Activated naive CD4-positive, alpha-beta T cell treated with anti-CD3 and anti-CD28 coated beads, Interleukin-2, amount 10 ng/mL, durations not matched to agents 7 days and 5 days (primary cell): ENCODE measurements at regions not wholly inside any gene's neighbourhood (a gene's known extent, or its start where the extent isn't known, plus 50 kb on each side); places are given as distances from the start of the nearest gene placed in this dataset.

Experiments
- CTCF ChIA-PET: fragments of 350-600 bp; sonication (Branson Sonifier 250); formaldehyde crosslinking; loops from one replicate; lab custom pipeline; 2021; ENCODE audit warnings: antibody characterized with exemption; lab: Charles Lee
- DNase-seq: peaks from one replicate; pipeline ENCODE4 v3.0.0-alpha.2; 2020
- H3K27ac Mint-ChIP-seq: one replicate; pipeline ENCODE4 v1.8.0; 2021; ENCODE audit warnings: mild to moderate bottlenecking, moderate library complexity, mixed read lengths
- H3K27me3 Mint-ChIP-seq: one replicate; pipeline ENCODE4 v1.8.0; 2021; ENCODE audit warnings: mild to moderate bottlenecking, mixed read lengths
- H3K36me3 Mint-ChIP-seq: one replicate; pipeline ENCODE4 v1.8.0; 2021; ENCODE audit warnings: mixed read lengths
- H3K4me1 Mint-ChIP-seq: one replicate; pipeline ENCODE4 v1.8.0; 2021; ENCODE audit warnings: mixed read lengths
- H3K4me3 Mint-ChIP-seq: one replicate; pipeline ENCODE4 v1.8.0; 2021; ENCODE audit warnings: mild to moderate bottlenecking, moderate library complexity, mixed read lengths
- H3K9me3 Mint-ChIP-seq: one replicate; pipeline ENCODE4 v1.8.0; 2021; ENCODE audit warnings: mixed read lengths

DNA sequence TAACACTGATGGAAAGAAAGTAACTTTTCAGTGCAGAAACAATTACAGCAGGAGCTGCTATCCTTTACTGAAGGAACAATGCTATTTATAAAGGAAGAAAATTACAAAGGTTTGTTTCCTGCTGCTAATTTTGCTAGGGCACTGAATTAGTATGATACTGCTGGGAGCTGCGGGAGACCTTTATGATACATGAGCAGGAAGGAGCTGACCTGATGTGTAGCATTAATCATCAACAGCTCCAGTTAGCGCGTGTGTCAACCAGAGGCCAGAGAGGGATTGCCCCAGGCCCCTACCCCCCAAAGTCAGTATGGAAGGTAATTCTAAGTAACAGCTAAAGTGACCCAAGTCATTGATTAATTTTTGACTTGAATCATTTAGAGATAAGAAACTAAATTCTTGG lies 728.9 kb downstream of the PCDH18 start:
- Mint-ChIP-seq H3K36me3 (no peaks in the 10 kb centered on the region), H3K27ac (no peak overlapping the region), H3K27me3 (no peaks in the 10 kb centered on the region), H3K4me1 (no peaks in the 10 kb centered on the region), H3K9me3 (peaks cover 6% of the 10 kb centered on the region), H3K4me3 (no peak overlapping the region)
- CTCF ChIA-PET = no interaction called here
- no peak for DNase-seq

DNA sequence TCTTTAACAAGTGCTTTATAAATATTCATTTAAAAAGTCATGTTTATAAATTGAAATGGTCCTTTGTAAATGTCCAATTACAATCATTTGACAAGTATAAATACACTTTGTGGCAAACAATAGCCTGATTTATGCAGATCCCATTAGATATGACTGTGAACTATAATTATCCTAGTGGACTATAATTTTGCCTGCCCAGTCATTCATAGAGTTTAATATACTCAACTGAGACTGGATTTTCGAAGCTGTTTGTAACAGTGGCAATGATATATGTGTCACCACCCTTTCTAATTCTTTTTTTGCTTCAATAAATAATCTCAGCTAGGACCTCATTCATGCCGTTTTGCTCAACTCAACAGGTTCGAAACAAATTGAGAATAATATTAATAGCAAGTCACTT lies 732.0 kb downstream of the PCDH18 start:
- Mint-ChIP-seq H3K36me3 (no peaks in the 10 kb centered on the region), H3K27ac (no peak overlapping the region), H3K9me3 (peaks cover 4% of the 10 kb centered on the region), H3K27me3 (no peaks in the 10 kb centered on the region), H3K4me1 (no peaks in the 10 kb centered on the region), H3K4me3 (no peak overlapping the region)
- CTCF ChIA-PET = no interaction called here
- no peak for DNase-seq

DNA sequence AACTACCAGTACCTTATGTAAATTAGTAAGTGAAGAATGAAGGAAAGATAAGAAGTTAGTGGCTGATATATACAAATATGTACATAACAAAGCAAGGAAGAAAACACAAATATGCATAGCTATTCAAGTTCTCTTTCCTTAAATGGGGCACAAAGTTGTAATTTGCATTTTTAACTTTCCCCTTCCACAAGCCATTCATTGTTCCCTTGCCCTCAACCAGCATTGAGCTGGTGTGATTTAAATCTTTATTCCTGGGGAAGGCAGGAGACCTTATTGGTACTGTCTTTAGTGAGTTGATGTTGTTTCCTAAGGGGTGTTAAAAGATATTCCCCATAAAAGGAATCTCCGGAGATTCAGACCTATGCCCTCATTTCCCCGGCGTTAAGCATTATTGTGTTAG lies 735.3 kb downstream of the PCDH18 start:
- CTCF ChIA-PET = no interaction called here

DNA sequence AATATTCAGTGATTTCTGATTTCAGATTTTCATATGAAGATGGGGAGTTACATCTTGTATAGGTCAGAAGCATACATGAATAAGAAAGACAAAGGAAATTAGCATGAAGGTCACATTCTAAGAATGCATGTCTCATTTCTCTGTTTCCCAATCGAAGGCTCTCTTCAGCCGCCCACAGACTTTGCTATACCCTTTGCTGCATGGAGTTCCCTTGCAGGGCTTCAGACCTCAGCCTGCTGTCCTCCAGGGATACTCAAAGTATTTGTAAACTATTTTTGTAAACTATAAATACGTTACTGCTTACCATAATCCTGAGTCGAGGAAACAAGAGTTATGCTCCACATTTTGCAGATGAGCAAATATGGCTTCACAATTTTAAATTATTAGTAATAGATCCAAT lies 738.4 kb downstream of the PCDH18 start:
- no peak for DNase-seq
- H3K27ac Mint-ChIP-seq = no peak overlapping the region
- no peaks in the 10 kb centered on the region for H3K4me1 Mint-ChIP-seq
- no peaks in the 10 kb centered on the region for H3K36me3 Mint-ChIP-seq
- CTCF ChIA-PET = no interaction called here
- no peak overlapping the region for H3K4me3 Mint-ChIP-seq
- H3K9me3 Mint-ChIP-seq = peaks cover 2% of the 10 kb centered on the region
- no peaks in the 10 kb centered on the region for H3K27me3 Mint-ChIP-seq

More for the DNA sequence above, 735.3 kb downstream of the PCDH18 start:
- Mint-ChIP-seq H3K9me3 (peaks cover 2% of the 10 kb centered on the region), H3K36me3 (no peaks in the 10 kb centered on the region), H3K27ac (no peak overlapping the region), H3K27me3 (no peaks in the 10 kb centered on the region), H3K4me3 (no peak overlapping the region), H3K4me1 (no peaks in the 10 kb centered on the region)
- DNase-seq = no peak

DNA sequence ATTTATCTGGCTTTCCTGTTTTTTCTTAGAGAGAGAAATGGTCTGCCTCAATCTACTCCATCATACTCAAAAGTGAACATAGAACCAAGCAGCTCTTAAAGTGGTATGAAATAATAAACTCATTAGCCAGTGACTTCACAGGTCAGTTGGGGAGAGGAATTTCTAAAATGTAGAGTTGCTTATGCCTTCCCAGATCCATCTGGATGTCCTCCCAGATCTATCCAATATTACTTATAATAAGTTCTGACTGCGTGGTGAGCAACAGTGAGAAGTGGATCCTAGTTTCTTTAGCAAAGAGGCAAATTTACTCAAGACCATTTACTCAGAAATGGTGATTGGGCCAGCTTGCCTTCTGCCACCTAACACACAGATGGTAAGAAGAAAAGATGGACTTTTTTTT lies 748.0 kb downstream of the PCDH18 start:
- H3K4me1 Mint-ChIP-seq = no peaks in the 10 kb centered on the region
- no peaks in the 10 kb centered on the region for H3K36me3 Mint-ChIP-seq
- CTCF ChIA-PET = no interaction called here
- no peaks in the 10 kb centered on the region for H3K27me3 Mint-ChIP-seq
- no peak for DNase-seq
- H3K4me3 Mint-ChIP-seq = no peak overlapping the region
- no peaks in the 10 kb centered on the region for H3K9me3 Mint-ChIP-seq
- H3K27ac Mint-ChIP-seq = no peak overlapping the region

DNA sequence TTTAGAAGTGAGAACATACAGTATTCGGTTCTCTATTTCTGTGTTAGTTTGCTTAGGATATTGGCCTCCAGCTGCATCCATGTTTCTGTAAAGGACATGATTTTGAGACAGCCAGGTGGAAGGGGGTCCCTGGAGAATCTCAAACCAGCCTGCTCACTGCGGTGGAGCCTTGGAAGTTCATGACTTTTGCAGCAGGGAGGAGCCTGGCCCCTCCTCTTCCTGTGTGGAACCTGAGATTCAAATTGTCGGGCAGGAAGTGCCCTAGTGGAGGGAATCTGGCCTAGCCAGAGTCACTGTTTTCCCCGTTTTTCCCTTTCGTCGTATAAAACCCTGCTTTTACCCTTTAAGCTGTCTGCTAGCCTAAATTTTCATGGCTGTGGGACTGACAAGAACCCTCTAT lies 762.6 kb downstream of the PCDH18 start:
- Mint-ChIP-seq H3K9me3 (no peaks in the 10 kb centered on the region), H3K27ac (no peak overlapping the region), H3K36me3 (no peaks in the 10 kb centered on the region), H3K4me1 (no peaks in the 10 kb centered on the region), H3K4me3 (no peak overlapping the region), H3K27me3 (no peaks in the 10 kb centered on the region)
- DNase-seq = no peak
- CTCF ChIA-PET = no interaction called here

DNA sequence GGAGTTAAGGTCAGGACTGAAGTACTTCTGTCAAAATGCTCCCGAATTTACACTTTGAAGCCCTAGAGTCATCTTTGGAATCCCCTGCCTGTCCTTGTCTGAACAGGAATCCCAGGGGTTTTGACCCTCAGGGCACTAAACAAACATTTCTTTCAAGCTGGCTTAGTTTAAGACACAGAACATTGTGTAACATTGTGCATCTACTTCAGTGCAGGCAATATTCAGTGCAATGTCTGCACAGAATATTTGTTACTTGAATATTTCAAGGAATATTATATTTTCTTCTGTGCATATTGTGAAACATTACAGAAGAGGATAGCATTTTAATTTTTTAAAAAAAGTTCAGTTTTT lies 763.4 kb downstream of the PCDH18 start:
- Mint-ChIP-seq H3K27me3 (no peaks in the 10 kb centered on the region), H3K4me1 (no peaks in the 10 kb centered on the region), H3K9me3 (no peaks in the 10 kb centered on the region), H3K36me3 (no peaks in the 10 kb centered on the region), H3K4me3 (no peak overlapping the region), H3K27ac (no peak overlapping the region)
- CTCF ChIA-PET = no interaction called here
- no peak for DNase-seq

DNA sequence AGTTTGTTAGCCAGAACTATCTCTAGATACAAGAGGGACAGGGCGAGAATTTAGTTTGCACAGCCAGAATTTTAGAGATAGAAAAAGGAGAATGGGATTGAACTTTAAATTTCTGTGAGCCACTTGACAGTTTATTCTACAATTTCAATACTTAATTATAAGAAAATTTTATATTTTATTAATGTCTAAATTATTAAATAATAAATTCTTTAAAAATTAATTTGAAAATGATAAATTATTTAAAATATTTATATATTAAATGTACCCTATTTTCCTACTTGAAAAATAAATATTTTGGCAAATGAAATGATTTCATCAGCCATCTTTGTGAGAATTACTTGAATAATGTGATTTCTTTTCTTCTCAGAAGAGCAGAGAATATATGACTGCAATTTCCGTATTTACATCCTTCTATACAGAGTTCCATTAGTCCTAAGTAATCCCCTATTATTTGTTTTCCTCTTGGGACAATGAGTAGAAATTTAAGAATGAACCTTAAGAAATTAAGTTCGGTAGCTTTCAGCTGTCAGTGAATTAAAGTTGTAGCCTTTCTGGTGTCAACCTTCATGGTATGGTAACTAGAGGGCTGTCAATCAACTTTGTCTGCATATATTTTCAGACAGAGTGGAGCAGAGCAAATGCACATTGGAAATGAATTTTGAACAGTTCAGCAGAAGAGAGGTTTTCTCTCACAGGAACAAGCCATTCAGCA lies 763.9 kb downstream of the PCDH18 start:
- Mint-ChIP-seq H3K36me3 (no peaks in the 10 kb centered on the region), H3K27ac (no peak overlapping the region), H3K4me1 (no peaks in the 10 kb centered on the region), H3K9me3 (no peaks in the 10 kb centered on the region), H3K27me3 (no peaks in the 10 kb centered on the region), H3K4me3 (no peak overlapping the region)
- CTCF ChIA-PET = no interaction called here
- no peak for DNase-seq

DNA sequence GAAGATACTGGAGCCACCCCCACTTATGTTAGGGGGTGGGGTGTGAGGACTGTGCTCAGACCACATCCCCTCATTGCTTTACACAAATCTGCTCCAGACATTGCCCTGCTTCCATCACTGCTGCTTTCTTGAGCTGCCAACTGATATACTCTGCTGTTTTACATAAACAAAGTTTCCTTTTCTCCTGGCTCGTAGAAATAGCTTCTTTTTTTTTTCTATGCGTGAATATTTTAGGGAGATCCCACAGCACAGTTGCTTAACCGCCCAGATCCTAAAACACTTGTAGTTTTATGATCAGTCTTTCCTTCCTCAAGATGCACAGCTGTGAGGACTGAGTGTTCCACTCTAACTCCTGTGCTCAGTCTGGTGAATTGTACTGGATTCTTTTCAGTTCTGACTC lies 768.4 kb downstream of the PCDH18 start:
- no peaks in the 10 kb centered on the region for H3K9me3 Mint-ChIP-seq
- H3K4me1 Mint-ChIP-seq = no peaks in the 10 kb centered on the region
- H3K27ac Mint-ChIP-seq = no peak overlapping the region
- CTCF ChIA-PET = no interaction called here
- no peak for DNase-seq
- H3K27me3 Mint-ChIP-seq = no peaks in the 10 kb centered on the region
- no peak overlapping the region for H3K4me3 Mint-ChIP-seq
- H3K36me3 Mint-ChIP-seq = no peaks in the 10 kb centered on the region

DNA sequence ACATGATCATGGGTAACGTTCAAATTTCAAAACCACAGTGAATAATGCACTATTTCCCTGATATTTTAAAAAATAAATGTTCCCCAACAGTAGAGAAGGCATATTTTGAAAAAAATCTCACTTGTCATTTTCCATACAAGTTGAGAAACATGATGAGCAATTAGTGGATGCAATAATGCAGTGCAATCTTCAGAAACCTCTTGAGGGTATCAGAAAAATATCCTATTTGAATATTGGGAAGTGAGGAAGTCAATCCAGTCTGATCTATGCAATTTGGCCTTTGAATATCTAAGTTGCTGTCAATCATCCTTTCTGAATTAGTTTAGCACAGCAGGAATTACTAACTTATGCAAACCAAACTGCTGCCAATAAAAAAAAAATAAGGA lies 776.8 kb downstream of the PCDH18 start:
- H3K4me1 Mint-ChIP-seq = no peaks in the 10 kb centered on the region
- no peaks in the 10 kb centered on the region for H3K27me3 Mint-ChIP-seq
- no peak for DNase-seq
- no peak overlapping the region for H3K27ac Mint-ChIP-seq
- H3K36me3 Mint-ChIP-seq = no peaks in the 10 kb centered on the region
- H3K4me3 Mint-ChIP-seq = no peak overlapping the region
- CTCF ChIA-PET = no interaction called here
- no peaks in the 10 kb centered on the region for H3K9me3 Mint-ChIP-seq

DNA sequence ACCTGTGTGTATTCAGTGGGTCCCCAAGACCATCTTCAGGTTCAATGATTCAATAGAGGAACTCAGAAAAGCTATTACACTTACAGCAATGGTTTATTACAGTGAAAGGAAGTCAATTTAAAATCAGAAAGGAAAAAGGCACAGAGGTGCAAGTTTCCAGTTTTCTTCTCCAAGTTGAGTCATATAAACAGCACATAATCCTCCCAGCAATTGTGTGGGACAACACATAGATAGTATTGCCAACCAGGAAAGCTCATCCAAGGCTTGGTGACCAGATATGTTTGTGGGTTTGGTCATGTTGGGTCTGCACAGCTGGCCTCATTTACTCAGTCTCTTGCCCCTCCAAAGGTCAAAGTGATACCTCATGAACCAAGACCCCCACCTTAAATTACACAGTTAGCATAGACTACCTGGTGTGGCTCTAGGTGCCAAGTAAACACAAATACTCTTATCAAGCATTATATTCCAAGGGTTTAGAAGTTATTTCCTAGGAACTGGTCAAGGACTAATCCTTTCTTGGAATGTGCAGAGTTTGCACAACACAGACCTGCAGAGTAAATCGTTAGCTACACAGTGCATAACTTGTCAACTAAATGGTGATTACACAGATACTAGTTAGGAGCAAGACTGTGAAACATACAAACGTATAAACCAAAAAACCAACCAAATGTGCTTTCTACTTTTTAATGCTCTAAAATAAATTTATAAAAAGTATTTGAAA lies 777.3 kb downstream of the PCDH18 start:
- Mint-ChIP-seq H3K36me3 (no peaks in the 10 kb centered on the region), H3K27ac (no peak overlapping the region), H3K4me3 (no peak overlapping the region), H3K9me3 (no peaks in the 10 kb centered on the region), H3K4me1 (no peaks in the 10 kb centered on the region), H3K27me3 (no peaks in the 10 kb centered on the region)
- CTCF ChIA-PET = no interaction called here
- DNase-seq = no peak

DNA sequence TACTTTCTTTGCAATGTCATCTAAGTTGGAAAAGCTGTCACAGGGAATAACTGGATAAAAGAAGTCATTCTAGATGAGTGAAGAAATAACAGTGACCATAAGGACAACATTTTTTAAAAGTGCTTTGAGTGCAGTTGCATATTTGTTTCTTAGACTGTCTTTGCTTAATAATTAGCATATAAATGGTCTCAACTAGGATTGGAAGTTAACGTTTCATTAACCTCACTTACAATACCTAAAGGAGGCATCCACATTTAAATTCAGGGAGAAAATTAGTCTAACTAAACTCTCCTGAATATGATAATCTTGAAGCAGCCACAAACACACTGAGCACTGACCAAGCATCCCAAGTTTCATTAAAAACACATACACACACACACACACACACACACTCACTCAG lies 780.7 kb downstream of the PCDH18 start:
- CTCF ChIA-PET = interaction anchor here (0.5 kb wide), 1 partner anchor 10 kb away, joined by 3 read pairs; no protein-coding TSS in a partner anchor
- H3K27me3 Mint-ChIP-seq = no peaks in the 10 kb centered on the region
- H3K4me1 Mint-ChIP-seq = no peaks in the 10 kb centered on the region
- no peaks in the 10 kb centered on the region for H3K9me3 Mint-ChIP-seq
- DNase-seq = no peak
- no peak overlapping the region for H3K4me3 Mint-ChIP-seq
- no peak overlapping the region for H3K27ac Mint-ChIP-seq
- H3K36me3 Mint-ChIP-seq = no peaks in the 10 kb centered on the region

DNA sequence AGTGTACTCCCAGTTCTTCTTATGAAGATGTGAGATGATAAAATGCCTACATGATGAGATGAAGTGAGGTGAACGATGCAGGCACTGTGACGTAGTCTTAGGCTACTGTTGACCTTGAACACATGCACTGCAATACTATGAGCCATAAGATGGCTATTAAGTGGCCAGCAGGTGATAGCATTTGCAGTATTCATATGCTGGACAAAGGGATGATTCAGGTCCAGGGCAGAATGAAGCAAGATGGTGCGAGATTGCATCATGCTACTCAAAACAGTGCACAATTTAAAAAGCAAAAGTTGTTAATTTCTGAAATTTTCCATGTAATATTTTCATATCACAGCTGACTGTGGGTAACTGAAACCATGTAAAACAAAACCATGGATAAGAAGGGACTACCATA lies 781.4 kb downstream of the PCDH18 start:
- Mint-ChIP-seq H3K27me3 (no peaks in the 10 kb centered on the region), H3K27ac (no peak overlapping the region), H3K36me3 (no peaks in the 10 kb centered on the region), H3K4me3 (no peak overlapping the region), H3K4me1 (no peaks in the 10 kb centered on the region), H3K9me3 (no peaks in the 10 kb centered on the region)
- CTCF ChIA-PET = no interaction called here
- no peak for DNase-seq

DNA sequence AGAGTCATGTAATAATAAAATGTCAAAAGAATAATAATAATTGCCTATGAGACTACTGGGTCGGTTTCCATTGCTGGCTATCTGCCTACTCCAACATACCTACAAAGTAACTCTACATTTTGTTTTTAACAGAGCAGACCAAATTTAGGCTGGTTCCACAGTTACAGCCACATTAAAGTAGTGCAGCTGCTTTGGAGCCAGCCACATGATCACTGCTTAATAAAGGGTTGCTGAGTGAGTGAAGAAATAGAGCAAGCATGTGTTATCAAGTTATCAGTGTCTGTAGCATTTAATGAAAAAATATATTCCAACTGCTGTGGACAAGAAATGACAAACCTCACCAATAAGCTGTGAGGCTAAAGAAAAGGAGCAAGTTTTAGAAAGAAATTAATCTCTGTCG lies 782.3 kb downstream of the PCDH18 start:
- no peak for DNase-seq
- Mint-ChIP-seq H3K27me3 (no peaks in the 10 kb centered on the region), H3K9me3 (no peaks in the 10 kb centered on the region), H3K27ac (no peak overlapping the region), H3K4me1 (no peaks in the 10 kb centered on the region), H3K4me3 (no peak overlapping the region), H3K36me3 (no peaks in the 10 kb centered on the region)
- CTCF ChIA-PET = no interaction called here

DNA sequence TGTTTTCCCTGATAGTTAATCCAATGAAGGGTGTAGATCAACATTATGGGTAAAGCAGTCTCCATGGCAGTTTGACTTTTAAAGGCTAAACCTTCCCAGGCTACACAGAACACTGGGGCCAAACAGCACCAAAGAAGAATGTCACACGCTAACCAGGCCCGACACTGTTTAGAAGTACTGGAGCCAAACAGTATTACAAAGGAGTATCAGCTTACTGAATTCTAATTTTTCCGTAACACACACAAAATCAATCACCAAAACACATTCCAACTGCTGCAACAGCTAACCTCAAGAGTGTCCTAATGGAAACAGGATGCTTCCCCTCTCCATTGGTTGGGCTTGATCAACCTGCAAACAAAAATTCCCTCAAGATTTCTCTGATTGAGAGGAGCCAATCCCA lies 783.5 kb downstream of the PCDH18 start:
- Mint-ChIP-seq H3K27ac (no peak overlapping the region), H3K9me3 (no peaks in the 10 kb centered on the region), H3K36me3 (no peaks in the 10 kb centered on the region), H3K4me1 (no peaks in the 10 kb centered on the region), H3K4me3 (no peak overlapping the region), H3K27me3 (no peaks in the 10 kb centered on the region)
- no peak for DNase-seq
- CTCF ChIA-PET = no interaction called here
